GM19099 (cell line): ENCODE measurements at regions not wholly inside any gene's neighbourhood (a gene's known extent, or its start where the extent isn't known, plus 50 kb on each side); places are given as distances from the start of the nearest gene placed in this dataset.

Source experiments
- POLR2A ChIP-seq: IDR thresholded peaks from 3 replicates; pipeline ENCODE4 v1.6.1; 2011; ENCODE audit warnings: low read depth; ENCODE audit not compliant: insufficient read length; ENCODE audit errors: extremely low read depth

GRCh38 chr11:8766043-8766987 lies 83.7 kb downstream of the RPL27A start:
- no peak for TF ChIP-seq POLR2A

GRCh38 chr11:8766988-8767374 lies 84.4 kb downstream of the RPL27A start:
- no peak for TF ChIP-seq POLR2A

GRCh38 chr11:8767466-8768142 lies 85.0 kb downstream of the RPL27A start:
- TF ChIP-seq POLR2A = no peak

GRCh38 chr11:8768625-8769333 lies 86.2 kb downstream of the RPL27A start:
- no peak for TF ChIP-seq POLR2A

GRCh38 chr11:8772571-8773519 lies 90.3 kb downstream of the RPL27A start:
- no peak for TF ChIP-seq POLR2A

- no peak for TF ChIP-seq POLR2A
Observed at GRCh38 chr11:8773916-8774539, 91.4 kb downstream of the RPL27A start.

- TF ChIP-seq POLR2A = no peak
Observed at GRCh38 chr11:8775332-8775731, 92.7 kb downstream of the RPL27A start.

- TF ChIP-seq POLR2A = no peak
Observed at GRCh38 chr11:8775734-8776133, 93.1 kb downstream of the RPL27A start.

- no peak for TF ChIP-seq POLR2A
Observed at GRCh38 chr11:8776209-8776608, 93.6 kb downstream of the RPL27A start.

GRCh38 chr11:8777907-8778767 lies 95.5 kb downstream of the RPL27A start:
- TF ChIP-seq POLR2A = no peak

GRCh38 chr11:8779107-8779506 lies 96.5 kb downstream of the RPL27A start:
- TF ChIP-seq POLR2A = no peak

- no peak for TF ChIP-seq POLR2A
Observed at GRCh38 chr11:8779732-8780131, 97.1 kb downstream of the RPL27A start.

- TF ChIP-seq POLR2A = no peak
Observed at GRCh38 chr11:8784954-8785353, 102.4 kb downstream of the RPL27A start.
